IPS DF 4.7 (cell line): ENCODE measurements at regions not wholly inside any gene's neighbourhood (a gene's known extent, or its start where the extent isn't known, plus 50 kb on each side); places are given as distances from the start of the nearest gene placed in this dataset.
"Not testable (repeated sequence)": the region's sequence is repeated elsewhere in the genome, so short reads cannot be mapped to it uniquely, and the experiment has no call there.

Experiments
- DNase-seq: peaks from one replicate; pipeline ENCODE4 v3.0.0-alpha.2; 2013; ENCODE audit warnings: low spot score; ENCODE audit errors: extremely low read depth

GRCh38 chr4:151519728-151520415 lies 110.9 kb downstream of the FHIP1A start:
- DNase-seq: no peak

DNA sequence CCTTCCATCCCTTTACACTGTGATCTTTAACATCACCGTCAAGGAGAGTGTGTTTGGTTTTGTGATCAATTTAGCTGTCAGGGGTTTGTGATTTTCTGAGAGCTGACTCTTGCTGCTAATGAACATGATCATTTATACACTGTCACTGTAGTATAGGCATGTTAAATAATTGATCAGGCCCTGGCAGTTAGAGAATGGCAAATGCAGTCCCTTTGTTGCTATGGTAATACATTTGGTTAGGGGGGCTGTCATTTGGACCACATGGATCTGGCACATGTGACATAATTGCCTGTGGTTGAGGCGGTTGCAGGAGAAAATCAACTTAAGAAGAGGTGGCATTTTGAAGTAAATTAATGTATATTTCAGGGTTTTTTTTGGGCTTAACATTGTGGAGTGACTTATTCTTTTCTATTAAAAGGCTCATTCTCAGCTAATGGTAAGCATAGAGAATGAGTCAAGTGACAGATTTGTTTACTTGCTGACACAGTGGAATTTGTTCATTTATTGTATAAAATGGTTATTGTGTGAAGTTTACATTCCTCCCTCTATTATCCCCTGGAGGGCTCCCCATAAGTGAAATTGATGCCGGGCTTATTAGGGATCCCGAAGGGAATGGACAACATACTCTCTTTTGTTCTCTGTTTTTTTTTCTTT lies 114.0 kb downstream of the FHIP1A start:
- DNase-seq: no peak

DNA sequence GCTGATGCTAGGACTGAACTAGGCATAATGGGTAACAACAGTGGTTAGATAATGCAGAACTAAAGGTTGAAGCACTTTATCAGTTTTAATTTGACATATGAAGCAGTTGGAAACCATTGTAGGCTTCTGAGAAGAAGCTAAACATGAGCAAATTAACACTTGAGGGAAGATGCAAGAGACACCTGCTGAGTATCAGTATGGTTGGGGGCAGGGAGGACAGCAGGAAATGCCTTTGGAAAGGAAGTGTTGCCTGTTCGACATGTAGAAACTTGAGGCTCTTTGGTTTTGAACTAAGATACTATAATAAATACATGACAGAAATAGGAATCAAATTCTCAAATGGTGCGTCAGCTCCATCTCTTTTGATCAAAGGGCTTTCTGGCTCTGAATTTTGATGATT lies 115.6 kb downstream of the FHIP1A start:
- DNase-seq: peak; percentile 66

DNA sequence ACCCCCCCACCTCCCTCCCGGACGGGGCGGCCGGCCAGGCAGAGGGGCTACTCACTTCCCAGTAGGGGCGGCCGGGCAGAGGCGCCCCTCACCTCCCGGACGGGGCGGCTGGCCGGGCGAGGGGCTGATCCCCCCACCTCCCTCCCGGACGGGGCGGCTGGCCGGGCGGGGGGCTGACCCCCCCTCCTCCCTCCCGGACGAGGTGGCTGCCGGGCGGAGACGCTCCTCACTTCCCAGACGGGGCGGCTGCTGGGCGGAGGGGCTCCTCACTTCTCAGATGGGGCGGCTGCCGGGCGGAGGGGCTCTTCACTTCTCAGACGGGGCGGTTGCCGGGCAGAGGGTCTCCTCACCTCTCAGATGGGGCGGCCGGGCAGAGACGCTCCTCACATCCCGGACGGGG lies 117.5 kb downstream of the FHIP1A start:
- DNase-seq: not testable (repeated sequence)

- DNase-seq: no peak
Observed at GRCh38 chr4:151527699-151528098, 118.7 kb downstream of the FHIP1A start.

GRCh38 chr4:151529187-151529586 lies 120.2 kb downstream of the FHIP1A start:
- no peak for DNase-seq

DNA sequence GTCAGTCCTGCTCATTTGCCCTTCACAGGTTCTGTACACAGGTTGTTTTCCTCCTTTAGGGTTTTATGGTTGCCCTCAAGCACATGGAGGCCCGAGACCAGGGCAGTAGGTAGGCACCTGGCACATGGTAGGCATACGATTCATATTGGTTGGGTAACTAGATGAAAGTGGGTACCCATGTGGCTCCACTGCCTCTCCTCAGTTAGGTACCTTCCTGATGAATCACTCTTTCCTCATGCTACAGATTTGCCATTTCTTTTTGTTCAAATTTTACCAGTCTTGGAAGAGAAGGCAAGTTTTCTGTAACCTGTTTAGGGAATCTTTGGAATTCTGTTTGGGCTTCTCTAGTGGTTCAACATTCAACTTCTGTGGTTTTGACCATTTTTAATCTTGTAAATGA lies 121.3 kb downstream of the FHIP1A start:
- no peak for DNase-seq

GRCh38 chr4:151530783-151531182 lies 121.8 kb downstream of the FHIP1A start:
- no peak for DNase-seq

DNA sequence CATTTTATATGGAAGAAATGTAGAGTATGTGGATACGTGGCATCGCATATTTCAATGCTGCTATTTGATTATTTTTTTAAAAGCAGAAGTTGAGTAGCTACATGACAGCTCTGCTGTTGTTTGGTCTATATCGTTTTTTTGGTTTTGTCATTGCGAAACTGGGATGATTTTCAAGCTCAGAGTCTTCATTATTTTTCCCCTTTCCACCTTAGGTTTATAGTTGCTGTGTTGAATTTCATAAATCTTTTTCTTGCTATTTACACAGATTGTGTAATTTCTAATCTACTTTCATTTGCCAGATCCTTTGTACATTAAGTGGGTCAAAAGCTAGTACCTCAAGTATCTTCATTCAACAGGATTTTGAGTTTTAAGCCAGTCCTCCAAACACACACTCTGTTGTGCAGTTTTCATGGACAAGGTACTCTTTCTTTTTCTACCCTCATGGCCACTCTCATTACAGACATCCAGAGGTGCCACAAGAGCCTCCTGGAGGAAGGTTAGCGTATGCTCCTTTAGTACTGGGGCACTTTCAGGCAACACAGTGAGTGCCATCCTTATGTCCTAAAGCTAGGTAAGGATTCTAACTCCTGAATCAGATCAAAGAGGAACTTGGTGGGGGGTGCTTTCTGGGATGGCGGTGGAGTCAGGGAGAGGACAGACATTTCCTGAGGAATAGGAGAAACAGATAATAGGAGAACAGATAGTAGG lies 123.2 kb downstream of the FHIP1A start:
- no peak for DNase-seq

DNA sequence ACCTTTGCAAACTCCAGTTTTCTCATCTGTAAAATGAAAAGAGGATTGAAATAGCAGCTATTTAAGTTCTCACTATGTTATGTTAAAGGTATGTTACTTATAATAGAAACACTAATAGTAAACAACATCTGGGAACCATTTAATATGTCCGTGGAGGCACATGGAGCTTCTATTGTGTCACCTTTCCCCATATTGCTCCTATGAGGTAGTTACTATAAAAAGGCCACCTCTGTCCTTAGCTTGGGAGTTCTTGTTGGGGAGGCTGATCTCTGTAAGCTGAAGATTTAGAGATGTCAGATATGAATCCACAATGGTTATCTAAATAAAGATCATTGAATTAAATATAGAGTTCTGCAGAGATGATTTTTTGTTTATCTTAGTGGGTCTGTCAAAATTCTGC lies 125.2 kb downstream of the FHIP1A start:
- DNase-seq: no peak

DNA sequence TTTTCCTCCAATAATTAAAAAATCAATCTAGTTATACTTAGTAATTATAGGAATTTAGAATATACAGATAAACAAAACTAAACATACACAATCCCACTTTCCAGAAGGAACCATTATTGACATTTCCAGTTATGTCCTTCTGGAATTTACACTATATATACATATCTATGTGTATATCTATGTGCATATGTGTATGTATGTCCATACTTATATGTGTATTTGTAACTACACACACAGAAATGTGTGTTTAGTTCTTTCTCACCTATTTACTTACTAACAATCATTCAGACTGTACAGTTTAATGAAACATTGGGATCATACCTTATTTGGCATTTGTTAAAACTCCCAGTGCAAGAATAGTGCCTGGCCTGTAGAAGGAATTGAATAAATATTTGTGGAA lies 126.4 kb downstream of the FHIP1A start:
- DNase-seq: no peak

GRCh38 chr4:151537687-151538086 lies 128.7 kb downstream of the FHIP1A start:
- DNase-seq: no peak

DNA sequence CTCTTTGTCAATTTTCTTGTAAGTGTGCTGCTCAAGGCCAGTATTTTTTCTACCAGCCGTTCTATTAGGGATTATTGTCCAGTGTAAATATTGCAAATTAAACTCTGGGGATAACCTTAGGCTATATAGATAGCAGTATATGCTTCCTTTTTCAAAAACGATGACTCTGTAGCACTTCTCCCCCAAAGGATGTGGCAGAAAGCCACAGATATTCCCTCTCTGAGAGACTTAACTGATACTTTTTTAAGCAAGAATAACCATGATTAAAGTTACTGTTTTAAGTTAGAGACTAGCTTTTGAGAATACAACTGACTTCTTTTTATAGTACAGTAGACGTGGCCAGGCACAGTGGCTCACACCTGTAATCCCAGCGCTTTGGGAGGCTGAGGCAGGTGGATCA lies 130.0 kb downstream of the FHIP1A start:
- DNase-seq: no peak

GRCh38 chr4:151540728-151541388 lies 131.9 kb downstream of the FHIP1A start:
- no peak for DNase-seq

DNA sequence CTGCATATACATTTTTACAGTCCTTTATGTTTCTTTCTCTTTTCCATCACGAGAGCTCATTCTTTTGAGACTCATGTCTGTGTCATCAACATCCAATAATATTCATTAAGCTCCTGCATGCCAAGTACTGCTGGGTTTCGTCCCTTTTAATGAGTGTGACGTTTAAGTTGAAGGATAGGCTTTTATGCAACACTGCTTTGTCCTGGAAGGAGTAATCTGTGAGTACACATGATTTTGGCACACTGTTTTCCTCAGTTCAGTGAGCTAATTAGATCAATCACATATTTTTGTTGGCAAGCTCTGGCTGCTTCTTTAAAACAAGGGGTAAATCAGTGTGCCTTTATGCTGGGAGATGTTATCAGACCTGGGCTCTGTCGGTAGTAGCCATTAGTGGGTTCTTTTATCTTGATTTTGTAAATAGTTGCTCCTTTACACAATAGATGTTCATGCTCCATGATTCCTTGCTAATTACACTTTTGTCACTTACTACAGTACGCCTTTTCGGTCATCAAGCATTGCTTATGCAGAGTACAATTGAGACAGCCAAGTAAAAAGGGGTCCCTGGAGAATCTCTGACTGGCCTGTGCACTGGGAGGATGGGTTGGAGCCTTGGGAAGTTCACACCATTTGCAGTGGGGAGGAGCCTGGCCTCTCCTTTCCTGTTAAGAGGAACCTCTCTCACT lies 132.6 kb downstream of the FHIP1A start:
- no peak for DNase-seq

DNA sequence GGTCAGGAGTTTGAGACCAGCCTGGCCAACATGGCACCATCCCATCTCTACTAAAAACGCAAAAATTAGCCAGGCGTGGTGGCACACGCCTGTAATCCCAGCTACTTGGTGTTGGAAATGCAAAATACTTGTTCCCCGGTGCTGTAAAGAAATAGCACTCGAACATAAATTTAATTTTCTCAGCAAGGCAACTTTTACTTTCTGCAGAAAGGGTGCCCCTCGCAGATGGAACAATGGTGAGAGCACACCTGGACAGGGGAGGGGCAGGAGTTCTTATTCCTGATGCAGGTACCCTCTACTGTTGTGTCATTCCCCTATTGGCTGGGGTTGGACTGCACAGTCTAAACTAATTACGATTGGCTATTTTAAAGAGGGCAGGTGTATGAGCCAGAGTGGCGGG lies 139.7 kb downstream of the FHIP1A start:
- no peak for DNase-seq

- not testable (repeated sequence) for DNase-seq
Observed at GRCh38 chr4:151549378-151549777, 140.4 kb downstream of the FHIP1A start.

- no peak for DNase-seq
Observed at GRCh38 chr4:151553874-151554273, 144.9 kb downstream of the FHIP1A start.

DNA sequence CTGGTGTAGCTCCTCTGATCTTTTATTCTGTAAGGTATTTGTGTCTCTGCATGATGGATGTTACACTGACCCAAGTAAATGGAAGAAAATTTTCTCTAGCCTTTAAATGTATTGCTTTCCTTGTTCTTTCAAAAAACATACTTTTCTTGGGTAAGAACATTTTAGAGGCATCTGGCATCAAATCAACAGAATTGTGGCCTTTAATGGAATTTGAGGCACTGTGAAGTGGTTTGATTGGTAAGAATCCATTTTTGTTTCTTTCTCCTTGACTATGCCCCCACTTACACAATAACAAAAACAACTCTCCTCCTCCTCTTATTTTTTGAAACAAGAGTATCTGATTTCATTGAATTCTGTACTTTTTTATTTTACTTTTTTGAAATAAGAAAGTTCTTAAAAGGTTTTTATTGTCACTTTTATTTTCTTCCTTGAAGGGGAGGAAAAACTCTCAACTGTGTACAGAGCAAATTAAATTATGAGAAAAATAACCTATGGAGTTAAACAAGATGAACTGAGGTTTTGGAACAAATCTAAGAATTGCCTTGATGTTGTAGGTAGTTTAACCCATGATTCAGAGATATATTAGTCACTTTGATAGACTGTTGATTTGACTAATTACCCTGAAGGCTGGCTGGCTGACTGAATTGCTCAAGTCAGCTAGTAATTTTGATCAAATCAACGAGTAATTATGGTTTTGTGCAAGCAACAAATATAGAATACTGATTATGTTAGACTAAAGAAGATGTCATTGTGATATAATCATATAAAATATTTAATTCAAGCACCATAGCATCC lies 146.4 kb downstream of the FHIP1A start:
- no peak for DNase-seq

DNA sequence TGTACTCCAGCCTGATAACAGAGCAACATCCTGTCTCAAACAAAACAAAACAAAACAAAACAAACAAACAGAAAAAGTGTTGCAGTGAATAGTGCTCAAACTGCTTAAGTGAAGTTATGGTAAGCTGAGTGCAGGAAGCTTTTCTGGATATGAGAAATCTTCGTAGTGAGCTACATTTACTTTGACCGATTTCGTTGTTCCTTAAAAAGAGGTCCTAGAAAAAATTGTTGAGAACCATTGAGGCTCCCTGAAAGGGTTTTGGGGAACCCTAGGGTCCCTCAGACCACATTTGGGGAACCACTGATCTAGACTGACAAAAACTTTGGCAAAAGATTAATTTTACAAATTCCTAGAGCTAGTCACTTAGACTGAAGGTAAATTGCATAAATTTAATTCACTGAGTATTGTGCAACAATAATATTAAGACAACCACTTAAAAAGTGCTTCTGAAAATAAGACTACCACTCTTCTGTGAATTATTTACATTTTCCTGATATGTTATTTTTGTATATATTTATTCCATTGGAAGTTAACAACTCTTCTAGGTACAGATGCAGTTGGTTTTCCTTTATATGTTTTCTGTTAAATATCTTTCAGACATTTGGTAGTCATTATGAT lies 149.6 kb downstream of the FHIP1A start:
- DNase-seq: no peak
